ENCODE measurements at regions not wholly inside any gene's neighbourhood (a gene's known extent, or its start where the extent isn't known, plus 50 kb on each side); places are given as distances from the start of the nearest gene placed in this dataset.

GRCh38 chr7:381211-382042, 91.5 kb downstream of the FOXL3 start:
- no peak overlapping the region for H3K27ac ChIP-seq (ENCODE audit: control insufficient read depth, insufficient read depth, low read length)
- H3K4me3 ChIP-seq (ENCODE audit: control insufficient read depth in 2 of 3, extremely low read depth in 1 of 3, insufficient read depth in 2 of 3, low read depth in 1 of 3, low read length in 3 of 3) = no peak overlapping the region
- no peak for FAIRE-seq
- no peak overlapping the region for H3K9ac ChIP-seq (ENCODE audit: control insufficient read depth, extremely low read depth, insufficient read depth, low read length)
- H3K4me2 ChIP-seq (ENCODE audit: control insufficient read depth, extremely low read depth, insufficient read depth, low read depth, low read length) = no peak overlapping the region
- H4K20me1 ChIP-seq (ENCODE audit: control insufficient read depth, extremely low read depth, insufficient read depth, low read length) = no peaks in the 10 kb centered on the region
- no peak for DNase-seq (ENCODE audit: low read depth, low spot score)
- H3K9me1 ChIP-seq (ENCODE audit: control insufficient read depth, extremely low read depth, insufficient read depth, low read length) = no peaks in the 10 kb centered on the region
- H3K4me1 ChIP-seq (ENCODE audit: control insufficient read depth, extremely low read depth, insufficient read depth, low read length) = peaks cover 12% of the 10 kb centered on the region
- H3K79me2 ChIP-seq (ENCODE audit: control insufficient read depth, insufficient read depth, low read length) = no peaks in the 10 kb centered on the region
- H3K36me3 ChIP-seq (ENCODE audit: control insufficient read depth in 2 of 2, extremely low read depth in 1 of 2, insufficient read depth in 2 of 2, low read length in 2 of 2) = no peaks in the 10 kb centered on the region
- dilution Hi-C loops (cut with MboI; ENCODE audit: extremely low pct_ligation_motif_present, low sequenced_read_pairs) = no loop called here
- no peaks in the 10 kb centered on the region for H3K9me3 ChIP-seq (ENCODE audit: control insufficient read depth, low read depth, low read length)
- H3K27me3 ChIP-seq (ENCODE audit: control insufficient read depth, extremely low read depth, insufficient read depth, low read length) = no peaks in the 10 kb centered on the region
- TF ChIP-seq CTCF (optimal IDR thresholded peaks at IDR 0.05 in 1 of 3, IDR thresholded peaks at IDR 0.05 in 1 of 3, conservative IDR thresholded peaks at IDR 0.05 in 1 of 3; ENCODE audit: extremely low read depth in 1 of 3, insufficient read depth in 2 of 3, low read length in 3 of 3) = no peak
- no peak for TF ChIP-seq EZH2 (IDR thresholded peaks at IDR 0.05; ENCODE audit: low read length)
- H2AFZ ChIP-seq (ENCODE audit: control insufficient read depth, low read length) = peak overlapping the region; percentile 13

- DNase-seq (ENCODE audit: low read depth, low spot score) (no peak), FAIRE-seq (peak; percentile 17)
- no peak overlapping the region for H3K9ac ChIP-seq (ENCODE audit: control insufficient read depth, extremely low read depth, insufficient read depth, low read length)
- H3K27ac ChIP-seq (ENCODE audit: control insufficient read depth, insufficient read depth, low read length) = no peak overlapping the region
- dilution Hi-C loops (cut with MboI; ENCODE audit: extremely low pct_ligation_motif_present, low sequenced_read_pairs) = no loop called here
- H3K4me3 ChIP-seq (ENCODE audit: control insufficient read depth in 2 of 3, extremely low read depth in 1 of 3, insufficient read depth in 2 of 3, low read depth in 1 of 3, low read length in 3 of 3) = no peak overlapping the region
- H3K4me1 ChIP-seq (ENCODE audit: control insufficient read depth, extremely low read depth, insufficient read depth, low read length) = peaks cover 9% of the 10 kb centered on the region
- H3K4me2 ChIP-seq (ENCODE audit: control insufficient read depth, extremely low read depth, insufficient read depth, low read depth, low read length) = no peak overlapping the region
- no peaks in the 10 kb centered on the region for H3K9me3 ChIP-seq (ENCODE audit: control insufficient read depth, low read depth, low read length)
- no peaks in the 10 kb centered on the region for H3K9me1 ChIP-seq (ENCODE audit: control insufficient read depth, extremely low read depth, insufficient read depth, low read length)
- no peaks in the 10 kb centered on the region for H3K27me3 ChIP-seq (ENCODE audit: control insufficient read depth, extremely low read depth, insufficient read depth, low read length)
- TF ChIP-seq EZH2 (IDR thresholded peaks at IDR 0.05; ENCODE audit: low read length) (no peak), CTCF (optimal IDR thresholded peaks at IDR 0.05 in 1 of 3, IDR thresholded peaks at IDR 0.05 in 1 of 3, conservative IDR thresholded peaks at IDR 0.05 in 1 of 3; ENCODE audit: extremely low read depth in 1 of 3, insufficient read depth in 2 of 3, low read length in 3 of 3) (no peak)
- H3K79me2 ChIP-seq (ENCODE audit: control insufficient read depth, insufficient read depth, low read length) = no peaks in the 10 kb centered on the region
- no peaks in the 10 kb centered on the region for H3K36me3 ChIP-seq (ENCODE audit: control insufficient read depth in 2 of 2, extremely low read depth in 1 of 2, insufficient read depth in 2 of 2, low read length in 2 of 2)
- no peaks in the 10 kb centered on the region for H4K20me1 ChIP-seq (ENCODE audit: control insufficient read depth, extremely low read depth, insufficient read depth, low read length)
- H2AFZ ChIP-seq (ENCODE audit: control insufficient read depth, low read length) = no peak overlapping the region
These were observed 92.1 kb downstream of the FOXL3 start for GRCh38 chr7:382043-382400.

All from keratinocyte (primary cell).